HEK293T (cell line): ENCODE measurements at regions not wholly inside any gene's neighbourhood (a gene's known extent, or its start where the extent isn't known, plus 50 kb on each side); places are given as distances from the start of the nearest gene placed in this dataset.

Experiments
- CTCF ChIA-PET: fragments of 350-600 bp; formaldehyde crosslinking; extraction: SDS; loops from one replicate; lab custom pipeline; 2021; ENCODE audit warnings: antibody characterized with exemption, inconsistent platforms; lab: Yijun Ruan, JAX
- POLR2A ChIA-PET: fragments of 350-600 bp; formaldehyde crosslinking; extraction: SDS; loops from one replicate; lab custom pipeline; 2020; ENCODE audit warnings: antibody characterized with exemption, inconsistent platforms; lab: Yijun Ruan, JAX
- DNase-seq: peaks from one replicate; pipeline ENCODE4 v3.0.0; 2012; ENCODE audit warnings: mixed read lengths; ENCODE audit errors: extremely low spot score
- ARNT ChIP-seq: fragments of 450-650 bp; IDR thresholded peaks from 2 replicates; pipeline ENCODE4 v1.6.1; 2017; ENCODE audit warnings: mild to moderate bottlenecking
- BHLHE40 ChIP-seq: fragments of 450-650 bp; IDR thresholded peaks from 2 replicates; pipeline ENCODE4 v1.6.1; 2016; ENCODE audit warnings: mild to moderate bottlenecking, moderate library complexity, borderline replicate concordance
- CTBP1 ChIP-seq: fragments of 450-650 bp; IDR thresholded peaks from 2 replicates; pipeline ENCODE4 v1.6.1; 2016; ENCODE audit warnings: borderline replicate concordance
- ELF4 ChIP-seq: fragments of 450-650 bp; IDR thresholded peaks from 2 replicates; pipeline ENCODE4 v1.6.1; 2017; ENCODE audit warnings: antibody characterized with exemption
- FOXA1 ChIP-seq: fragments of 450-650 bp; IDR thresholded peaks from 2 replicates; pipeline ENCODE4 v1.6.1; 2016; ENCODE audit warnings: mild to moderate bottlenecking
- FOXK2 ChIP-seq: fragments of 450-650 bp; IDR thresholded peaks from 2 replicates; pipeline ENCODE4 v1.6.1; 2016; ENCODE audit warnings: mild to moderate bottlenecking
- FOXM1 ChIP-seq: fragments of 450-650 bp; IDR thresholded peaks from 2 replicates; pipeline ENCODE4 v1.6.1; 2017; ENCODE audit warnings: mild to moderate bottlenecking, borderline replicate concordance
- HDGF ChIP-seq: fragments of 450-650 bp; IDR thresholded peaks from 2 replicates; pipeline ENCODE4 v1.6.1; 2017; ENCODE audit warnings: antibody characterized with exemption, borderline replicate concordance
- L3MBTL2 ChIP-seq: fragments of 450-650 bp; conservative IDR thresholded peaks from 2 replicates; pipeline ENCODE4 v1.6.1; 2016; ENCODE audit warnings: mild to moderate bottlenecking
- LEF1 ChIP-seq: fragments of 450-650 bp; IDR thresholded peaks from 2 replicates; pipeline ENCODE4 v1.6.1; 2017; ENCODE audit warnings: mild to moderate bottlenecking, borderline replicate concordance
- NFRKB ChIP-seq: fragments of 450-650 bp; IDR thresholded peaks from 2 replicates; pipeline ENCODE4 v1.6.1; 2016; ENCODE audit warnings: mild to moderate bottlenecking, moderate library complexity
- SP1 ChIP-seq: fragments of 450-650 bp; IDR thresholded peaks from 2 replicates; pipeline ENCODE4 v1.6.1; 2017
- SUZ12 ChIP-seq: fragments of 450-650 bp; IDR thresholded peaks from 2 replicates; pipeline ENCODE4 v1.6.1; 2016; ENCODE audit warnings: mild to moderate bottlenecking
- TARDBP ChIP-seq: fragments of 450-650 bp; IDR thresholded peaks from 2 replicates; pipeline ENCODE4 v1.6.1; 2016
- ZNF384 ChIP-seq: fragments of 450-650 bp; IDR thresholded peaks from 2 replicates; pipeline ENCODE4 v1.6.1; 2016
- TF ChIP-seq, protein P1 (sequence below): fragments of 450-650 bp; IDR thresholded peaks from 2 replicates; pipeline ENCODE4 v1.6.1; 2016

DNA sequence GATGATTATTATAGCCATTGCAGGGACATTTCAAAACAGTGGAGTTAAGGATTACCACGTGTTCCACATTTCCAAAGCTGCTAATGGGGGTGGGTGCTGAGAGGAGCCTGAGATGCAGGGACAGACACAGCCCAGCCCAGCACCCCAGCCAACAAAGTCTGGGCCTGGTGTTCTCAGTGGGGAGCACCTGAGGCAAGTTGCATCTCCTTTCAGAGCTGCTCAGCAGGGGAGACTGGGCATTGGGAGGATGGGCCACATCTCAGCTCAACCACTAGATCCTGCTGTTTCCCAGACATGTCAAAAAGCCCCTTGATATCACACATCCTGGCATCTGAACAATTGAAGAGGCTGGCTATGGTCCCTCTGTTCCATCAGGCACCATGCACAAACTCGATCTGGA, 458.0 kb upstream of the KIRREL3 start:
- POLR2A ChIA-PET, result no interaction called here
- TF ChIP-seq ELF4 (no peak), CTBP1 (no peak), BHLHE40 (no peak), L3MBTL2 (no peak), SUZ12 (no peak), SP1 (no peak), FOXK2 (no peak), FOXM1 (no peak), FOXA1 (no peak), ZNF384 (no peak), TARDBP (no peak), HDGF (no peak), ARNT (no peak)
- TF ChIP-seq, protein P1, sequence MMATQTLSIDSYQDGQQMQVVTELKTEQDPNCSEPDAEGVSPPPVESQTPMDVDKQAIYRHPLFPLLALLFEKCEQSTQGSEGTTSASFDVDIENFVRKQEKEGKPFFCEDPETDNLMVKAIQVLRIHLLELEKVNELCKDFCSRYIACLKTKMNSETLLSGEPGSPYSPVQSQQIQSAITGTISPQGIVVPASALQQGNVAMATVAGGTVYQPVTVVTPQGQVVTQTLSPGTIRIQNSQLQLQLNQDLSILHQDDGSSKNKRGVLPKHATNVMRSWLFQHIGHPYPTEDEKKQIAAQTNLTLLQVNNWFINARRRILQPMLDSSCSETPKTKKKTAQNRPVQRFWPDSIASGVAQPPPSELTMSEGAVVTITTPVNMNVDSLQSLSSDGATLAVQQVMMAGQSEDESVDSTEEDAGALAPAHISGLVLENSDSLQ, result no peak
- CTCF ChIA-PET, result no interaction called here
- no peak for DNase-seq

DNA sequence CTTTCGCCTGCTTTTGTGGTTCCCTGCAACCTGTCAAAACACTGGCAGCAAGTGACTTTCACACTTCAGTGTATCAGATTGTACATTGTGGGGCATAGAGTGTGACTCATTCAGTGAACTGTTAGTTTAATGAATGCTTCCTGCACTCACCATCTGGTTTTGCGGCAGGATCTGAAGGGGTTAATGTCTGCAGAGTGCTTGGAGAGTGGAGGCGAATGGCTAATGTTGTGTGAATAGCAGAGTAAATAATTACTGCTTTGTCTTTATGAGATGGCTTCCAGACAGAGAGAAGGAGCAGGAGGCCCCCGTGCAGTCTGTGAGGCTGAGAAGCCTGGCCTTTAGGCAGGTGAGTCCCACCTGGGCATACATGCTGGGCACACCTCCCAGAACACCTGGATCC, 454.3 kb upstream of the KIRREL3 start:
- POLR2A ChIA-PET, result no interaction called here
- no peak for DNase-seq
- TF ChIP-seq SUZ12 (no peak), NFRKB (no peak), FOXA1 (no peak), ARNT (no peak), FOXM1 (no peak), SP1 (no peak), ZNF384 (no peak), LEF1 (no peak), FOXK2 (no peak), L3MBTL2 (no peak)
- CTCF ChIA-PET, result no interaction called here

DNA sequence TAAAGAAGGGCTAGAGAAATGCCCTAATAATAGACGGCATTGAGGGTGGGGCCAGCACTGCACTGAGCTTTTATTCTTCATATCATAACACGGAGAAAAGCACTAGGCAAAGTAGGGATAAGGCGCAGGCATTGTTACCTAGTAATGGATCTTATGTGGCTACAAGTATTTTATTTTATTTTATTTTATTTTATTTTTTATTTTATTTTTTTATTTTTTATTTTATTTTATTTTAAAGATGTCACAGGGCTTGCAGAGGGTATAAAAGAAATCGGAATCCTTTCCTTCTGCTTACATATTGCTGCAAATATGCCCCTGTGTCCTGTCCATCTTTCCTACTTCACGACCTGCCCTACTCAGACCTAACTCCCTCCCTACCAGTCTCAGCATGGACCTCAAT, 452.0 kb upstream of the KIRREL3 start:
- CTCF ChIA-PET, result no interaction called here
- no peak for DNase-seq
- POLR2A ChIA-PET, result no interaction called here
- no peak for TF ChIP-seq SP1
- no peak for TF ChIP-seq HDGF
- TF ChIP-seq FOXM1, result no peak
- no peak for TF ChIP-seq NFRKB
- TF ChIP-seq BHLHE40, result no peak
- TF ChIP-seq ZNF384, result no peak
- TF ChIP-seq FOXA1, result no peak
- TF ChIP-seq SUZ12, result no peak
- no peak for TF ChIP-seq ELF4
- TF ChIP-seq LEF1, result no peak
- no peak for TF ChIP-seq ARNT
- no peak for TF ChIP-seq CTBP1
- TF ChIP-seq, protein P1, result no peak
- no peak for TF ChIP-seq FOXK2
- no peak for TF ChIP-seq TARDBP
- TF ChIP-seq L3MBTL2, result no peak

DNA sequence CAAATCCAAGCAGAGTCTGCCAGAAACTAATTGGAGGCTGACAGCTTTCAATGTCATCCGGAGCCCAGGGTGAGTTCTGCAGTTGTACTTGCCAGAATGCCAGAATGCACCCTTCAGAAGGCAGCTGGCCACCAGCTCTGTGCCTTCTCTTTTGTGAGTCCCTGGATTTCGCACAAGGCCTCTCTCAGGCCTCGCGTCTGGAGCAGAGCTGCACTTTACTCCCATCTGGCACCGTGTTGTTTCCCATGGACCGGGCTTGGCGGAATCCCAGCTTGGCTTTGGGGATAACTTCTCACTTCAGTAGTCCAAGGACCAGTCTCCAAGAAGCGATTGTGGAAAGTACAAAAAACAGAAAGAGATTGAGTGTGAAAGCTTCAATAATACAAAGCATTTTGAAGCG, 451.3 kb upstream of the KIRREL3 start:
- no peak for DNase-seq
- ChIA-PET CTCF (no interaction called here), POLR2A (no interaction called here)
- TF ChIP-seq, protein P1, result no peak
- TF ChIP-seq SP1, result no peak
- no peak for TF ChIP-seq FOXA1
- TF ChIP-seq LEF1, result no peak
- no peak for TF ChIP-seq HDGF
- no peak for TF ChIP-seq SUZ12
- no peak for TF ChIP-seq FOXK2
- no peak for TF ChIP-seq BHLHE40
- no peak for TF ChIP-seq CTBP1
- no peak for TF ChIP-seq NFRKB
- no peak for TF ChIP-seq ELF4
- TF ChIP-seq L3MBTL2, result no peak
- TF ChIP-seq ZNF384, result no peak
- no peak for TF ChIP-seq TARDBP
- TF ChIP-seq ARNT, result no peak
- no peak for TF ChIP-seq FOXM1

DNA sequence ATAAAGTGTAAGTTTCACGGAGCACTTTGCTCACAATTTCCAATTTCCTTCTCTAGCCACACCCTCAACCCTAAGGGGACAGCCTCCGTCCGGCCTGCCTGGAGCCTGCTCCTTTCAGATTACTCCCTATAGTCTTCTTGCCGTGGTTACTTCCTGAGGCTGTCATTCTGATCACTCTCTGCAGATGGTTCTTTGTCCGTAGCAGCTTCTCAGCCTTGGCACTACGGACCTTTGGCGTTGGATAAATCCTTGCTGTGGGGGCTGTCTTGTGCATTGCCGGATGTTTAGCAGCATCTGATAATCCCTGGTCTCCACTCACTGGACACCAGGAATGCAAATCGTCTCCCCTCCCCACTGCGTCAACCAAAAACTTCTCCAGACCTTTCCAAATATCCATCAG, 447.5 kb upstream of the KIRREL3 start:
- no peak for TF ChIP-seq FOXA1
- TF ChIP-seq BHLHE40, result no peak
- TF ChIP-seq, protein P1, result no peak
- no peak for TF ChIP-seq NFRKB
- no peak for TF ChIP-seq FOXM1
- TF ChIP-seq FOXK2, result no peak
- TF ChIP-seq LEF1, result no peak
- TF ChIP-seq SUZ12, result no peak
- TF ChIP-seq ELF4, result no peak
- no peak for TF ChIP-seq CTBP1
- TF ChIP-seq TARDBP, result no peak
- TF ChIP-seq HDGF, result no peak
- TF ChIP-seq ZNF384, result no peak
- no peak for DNase-seq
- ChIA-PET CTCF (no interaction called here), POLR2A (no interaction called here)

DNA sequence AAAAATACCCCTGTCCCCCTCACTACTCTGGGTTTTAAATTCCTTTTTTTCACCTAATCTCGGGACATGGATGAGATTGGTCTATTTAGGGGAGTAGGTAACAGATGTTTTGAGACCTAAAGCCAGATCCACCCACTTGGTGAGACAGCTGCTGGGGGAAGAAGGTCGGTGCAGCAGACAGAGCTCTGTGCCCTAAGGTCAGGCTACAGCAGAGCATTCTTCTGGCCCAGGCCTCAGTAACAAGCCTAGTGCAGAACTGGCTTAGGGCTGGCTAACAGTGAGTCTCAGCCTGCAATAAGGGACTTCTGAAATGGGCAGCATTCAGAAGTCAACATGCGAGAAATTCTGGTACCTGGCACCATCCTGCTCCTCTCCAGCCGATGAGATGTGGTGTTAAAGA, 444.9 kb upstream of the KIRREL3 start:
- DNase-seq, result no peak
- no peak for TF ChIP-seq SP1
- TF ChIP-seq SUZ12, result no peak
- TF ChIP-seq ARNT, result no peak
- no peak for TF ChIP-seq NFRKB
- no peak for TF ChIP-seq ZNF384
- no peak for TF ChIP-seq HDGF
- no peak for TF ChIP-seq FOXK2
- no peak for TF ChIP-seq FOXM1
- TF ChIP-seq BHLHE40, result no peak
- TF ChIP-seq CTBP1, result no peak
- ChIA-PET POLR2A (no interaction called here), CTCF (no interaction called here)
